H1 (cell line): ENCODE measurements at regions not wholly inside any gene's neighbourhood (a gene's known extent, or its start where the extent isn't known, plus 50 kb on each side); places are given as distances from the start of the nearest gene placed in this dataset.

Experiments used
- FOSL1 ChIP-seq: IDR thresholded peaks from 2 replicates; pipeline ENCODE4 v1.6.1; 2011; ENCODE audit warnings: mild to moderate bottlenecking, low read depth, low read length, moderate library complexity; ENCODE audit not compliant: insufficient read depth
- GTF2F1 ChIP-seq: IDR thresholded peaks from 2 replicates; pipeline ENCODE4 v1.6.1; 2012; ENCODE audit warnings: low read depth, low read length, improper control_type of control experiment, borderline replicate concordance
- POLR2AphosphoS5 ChIP-seq: IDR thresholded peaks from 2 replicates; pipeline ENCODE4 v1.6.1; 2011; ENCODE audit warnings: low read depth, low read length
- SIX5 ChIP-seq: IDR thresholded peaks from 2 replicates; pipeline ENCODE4 v1.6.1; 2011; ENCODE audit warnings: mild to moderate bottlenecking, low read depth, low read length
- SUZ12 ChIP-seq: fragments of 200-600 bp; sonication (generic); IDR thresholded peaks from 2 replicates; pipeline ENCODE4 v1.6.1; 2012; ENCODE audit warnings: mild to moderate bottlenecking, inconsistent platforms, low read length, moderate library complexity, mixed read lengths
- TF ChIP-seq, protein P1 (sequence below): fragments of 300-600 bp; sonication (generic); IDR thresholded peaks from 2 replicates; pipeline ENCODE4 v1.7.1; 2012; ENCODE audit warnings: low read length, moderate library complexity, mild to moderate bottlenecking, inconsistent platforms; ENCODE audit not compliant: insufficient replicate concordance

DNA sequence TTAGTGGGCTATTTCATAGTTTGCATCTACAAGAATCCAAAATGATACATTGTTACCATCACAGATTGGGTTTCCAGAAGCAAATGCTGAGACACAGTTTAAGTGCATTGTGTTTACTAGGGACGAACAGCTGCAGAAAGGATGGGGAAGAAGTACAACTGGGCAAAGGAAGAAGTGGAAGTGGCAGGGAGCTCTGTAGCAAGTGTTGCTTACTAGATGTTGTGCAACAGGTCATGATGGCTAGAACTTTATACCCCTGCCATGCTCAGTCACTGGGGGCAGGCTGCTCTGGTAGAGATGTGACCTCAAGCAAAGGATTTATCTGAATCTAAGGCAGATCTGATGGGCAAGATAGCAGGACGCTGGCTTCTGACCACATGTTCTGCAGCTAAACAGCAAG, 76.1 kb upstream of the EMCN start (continued):
- TF ChIP-seq, protein P1, sequence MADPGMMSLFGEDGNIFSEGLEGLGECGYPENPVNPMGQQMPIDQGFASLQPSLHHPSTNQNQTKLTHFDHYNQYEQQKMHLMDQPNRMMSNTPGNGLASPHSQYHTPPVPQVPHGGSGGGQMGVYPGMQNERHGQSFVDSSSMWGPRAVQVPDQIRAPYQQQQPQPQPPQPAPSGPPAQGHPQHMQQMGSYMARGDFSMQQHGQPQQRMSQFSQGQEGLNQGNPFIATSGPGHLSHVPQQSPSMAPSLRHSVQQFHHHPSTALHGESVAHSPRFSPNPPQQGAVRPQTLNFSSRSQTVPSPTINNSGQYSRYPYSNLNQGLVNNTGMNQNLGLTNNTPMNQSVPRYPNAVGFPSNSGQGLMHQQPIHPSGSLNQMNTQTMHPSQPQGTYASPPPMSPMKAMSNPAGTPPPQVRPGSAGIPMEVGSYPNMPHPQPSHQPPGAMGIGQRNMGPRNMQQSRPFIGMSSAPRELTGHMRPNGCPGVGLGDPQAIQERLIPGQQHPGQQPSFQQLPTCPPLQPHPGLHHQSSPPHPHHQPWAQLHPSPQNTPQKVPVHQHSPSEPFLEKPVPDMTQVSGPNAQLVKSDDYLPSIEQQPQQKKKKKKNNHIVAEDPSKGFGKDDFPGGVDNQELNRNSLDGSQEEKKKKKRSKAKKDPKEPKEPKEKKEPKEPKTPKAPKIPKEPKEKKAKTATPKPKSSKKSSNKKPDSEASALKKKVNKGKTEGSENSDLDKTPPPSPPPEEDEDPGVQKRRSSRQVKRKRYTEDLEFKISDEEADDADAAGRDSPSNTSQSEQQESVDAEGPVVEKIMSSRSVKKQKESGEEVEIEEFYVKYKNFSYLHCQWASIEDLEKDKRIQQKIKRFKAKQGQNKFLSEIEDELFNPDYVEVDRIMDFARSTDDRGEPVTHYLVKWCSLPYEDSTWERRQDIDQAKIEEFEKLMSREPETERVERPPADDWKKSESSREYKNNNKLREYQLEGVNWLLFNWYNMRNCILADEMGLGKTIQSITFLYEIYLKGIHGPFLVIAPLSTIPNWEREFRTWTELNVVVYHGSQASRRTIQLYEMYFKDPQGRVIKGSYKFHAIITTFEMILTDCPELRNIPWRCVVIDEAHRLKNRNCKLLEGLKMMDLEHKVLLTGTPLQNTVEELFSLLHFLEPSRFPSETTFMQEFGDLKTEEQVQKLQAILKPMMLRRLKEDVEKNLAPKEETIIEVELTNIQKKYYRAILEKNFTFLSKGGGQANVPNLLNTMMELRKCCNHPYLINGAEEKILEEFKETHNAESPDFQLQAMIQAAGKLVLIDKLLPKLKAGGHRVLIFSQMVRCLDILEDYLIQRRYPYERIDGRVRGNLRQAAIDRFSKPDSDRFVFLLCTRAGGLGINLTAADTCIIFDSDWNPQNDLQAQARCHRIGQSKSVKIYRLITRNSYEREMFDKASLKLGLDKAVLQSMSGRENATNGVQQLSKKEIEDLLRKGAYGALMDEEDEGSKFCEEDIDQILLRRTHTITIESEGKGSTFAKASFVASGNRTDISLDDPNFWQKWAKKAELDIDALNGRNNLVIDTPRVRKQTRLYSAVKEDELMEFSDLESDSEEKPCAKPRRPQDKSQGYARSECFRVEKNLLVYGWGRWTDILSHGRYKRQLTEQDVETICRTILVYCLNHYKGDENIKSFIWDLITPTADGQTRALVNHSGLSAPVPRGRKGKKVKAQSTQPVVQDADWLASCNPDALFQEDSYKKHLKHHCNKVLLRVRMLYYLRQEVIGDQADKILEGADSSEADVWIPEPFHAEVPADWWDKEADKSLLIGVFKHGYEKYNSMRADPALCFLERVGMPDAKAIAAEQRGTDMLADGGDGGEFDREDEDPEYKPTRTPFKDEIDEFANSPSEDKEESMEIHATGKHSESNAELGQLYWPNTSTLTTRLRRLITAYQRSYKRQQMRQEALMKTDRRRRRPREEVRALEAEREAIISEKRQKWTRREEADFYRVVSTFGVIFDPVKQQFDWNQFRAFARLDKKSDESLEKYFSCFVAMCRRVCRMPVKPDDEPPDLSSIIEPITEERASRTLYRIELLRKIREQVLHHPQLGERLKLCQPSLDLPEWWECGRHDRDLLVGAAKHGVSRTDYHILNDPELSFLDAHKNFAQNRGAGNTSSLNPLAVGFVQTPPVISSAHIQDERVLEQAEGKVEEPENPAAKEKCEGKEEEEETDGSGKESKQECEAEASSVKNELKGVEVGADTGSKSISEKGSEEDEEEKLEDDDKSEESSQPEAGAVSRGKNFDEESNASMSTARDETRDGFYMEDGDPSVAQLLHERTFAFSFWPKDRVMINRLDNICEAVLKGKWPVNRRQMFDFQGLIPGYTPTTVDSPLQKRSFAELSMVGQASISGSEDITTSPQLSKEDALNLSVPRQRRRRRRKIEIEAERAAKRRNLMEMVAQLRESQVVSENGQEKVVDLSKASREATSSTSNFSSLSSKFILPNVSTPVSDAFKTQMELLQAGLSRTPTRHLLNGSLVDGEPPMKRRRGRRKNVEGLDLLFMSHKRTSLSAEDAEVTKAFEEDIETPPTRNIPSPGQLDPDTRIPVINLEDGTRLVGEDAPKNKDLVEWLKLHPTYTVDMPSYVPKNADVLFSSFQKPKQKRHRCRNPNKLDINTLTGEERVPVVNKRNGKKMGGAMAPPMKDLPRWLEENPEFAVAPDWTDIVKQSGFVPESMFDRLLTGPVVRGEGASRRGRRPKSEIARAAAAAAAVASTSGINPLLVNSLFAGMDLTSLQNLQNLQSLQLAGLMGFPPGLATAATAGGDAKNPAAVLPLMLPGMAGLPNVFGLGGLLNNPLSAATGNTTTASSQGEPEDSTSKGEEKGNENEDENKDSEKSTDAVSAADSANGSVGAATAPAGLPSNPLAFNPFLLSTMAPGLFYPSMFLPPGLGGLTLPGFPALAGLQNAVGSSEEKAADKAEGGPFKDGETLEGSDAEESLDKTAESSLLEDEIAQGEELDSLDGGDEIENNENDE, result no peak
- TF ChIP-seq GTF2F1, result no peak
- TF ChIP-seq POLR2AphosphoS5, result no peak
- TF ChIP-seq SUZ12, result no peak
- TF ChIP-seq SIX5, result no peak
- TF ChIP-seq FOSL1, result no peak
- TF ChIP-seq, all 59 proteins: peak for 0
